DMS153 (cell line): ENCODE measurements at regions not wholly inside any gene's neighbourhood (a gene's known extent, or its start where the extent isn't known, plus 50 kb on each side); places are given as distances from the start of the nearest gene placed in this dataset.

Source experiments
- DNase-seq: peaks from one replicate; lab custom pipeline; 2025; lab: John Stamatoyannopoulos, UW

DNA sequence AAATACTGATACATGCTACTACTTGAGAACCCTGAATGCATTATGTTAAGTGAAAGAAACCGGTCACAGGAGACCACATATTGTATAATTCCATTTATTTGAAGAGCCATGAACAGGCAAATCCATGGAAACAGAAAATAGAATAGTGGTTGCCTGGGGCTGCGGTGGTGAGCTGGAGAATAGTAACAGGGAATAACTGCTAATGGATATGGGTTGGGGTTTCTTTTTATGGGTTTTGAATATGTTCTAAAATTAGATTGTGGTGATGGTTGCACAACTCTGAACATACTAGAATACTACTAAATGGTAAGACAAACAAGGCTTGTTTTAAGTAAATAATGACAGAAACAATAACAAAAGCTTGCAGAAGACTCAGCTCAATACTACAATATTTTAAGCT, 293.0 kb downstream of the BTG1 start:
- peak; percentile 48 for DNase-seq

DNA sequence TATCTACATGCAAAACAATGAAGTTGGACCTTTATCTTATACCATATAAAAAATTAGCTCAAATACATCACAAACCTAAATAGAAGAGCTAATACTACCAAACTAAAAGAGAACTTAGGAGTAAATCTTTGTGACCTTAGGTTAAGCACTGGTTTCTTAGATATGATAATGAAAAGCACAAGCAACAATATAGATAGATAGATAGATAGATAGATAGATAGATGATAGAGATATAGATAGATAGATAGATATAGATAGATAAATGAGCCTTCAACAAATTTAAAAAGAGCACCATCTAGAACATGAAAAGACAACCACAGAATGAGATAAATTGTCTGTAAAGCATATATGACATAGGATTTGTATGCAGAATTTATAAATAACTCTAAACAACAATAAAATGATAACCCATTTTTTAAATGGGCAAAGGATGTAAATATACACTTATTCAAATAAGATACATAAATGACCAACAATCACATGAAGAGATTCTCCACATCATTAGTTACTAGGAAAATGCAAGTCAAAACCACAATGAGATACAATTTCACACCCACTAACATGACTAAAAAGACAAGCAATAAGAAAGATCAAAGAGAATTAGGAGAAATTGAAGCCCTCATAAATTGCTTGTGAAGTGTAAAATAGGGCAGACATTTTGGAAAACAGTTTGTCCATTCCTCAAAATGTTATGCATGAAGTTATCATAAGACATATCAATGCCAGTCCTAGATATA, 293.7 kb downstream of the BTG1 start:
- DNase-seq, result no peak

DNA sequence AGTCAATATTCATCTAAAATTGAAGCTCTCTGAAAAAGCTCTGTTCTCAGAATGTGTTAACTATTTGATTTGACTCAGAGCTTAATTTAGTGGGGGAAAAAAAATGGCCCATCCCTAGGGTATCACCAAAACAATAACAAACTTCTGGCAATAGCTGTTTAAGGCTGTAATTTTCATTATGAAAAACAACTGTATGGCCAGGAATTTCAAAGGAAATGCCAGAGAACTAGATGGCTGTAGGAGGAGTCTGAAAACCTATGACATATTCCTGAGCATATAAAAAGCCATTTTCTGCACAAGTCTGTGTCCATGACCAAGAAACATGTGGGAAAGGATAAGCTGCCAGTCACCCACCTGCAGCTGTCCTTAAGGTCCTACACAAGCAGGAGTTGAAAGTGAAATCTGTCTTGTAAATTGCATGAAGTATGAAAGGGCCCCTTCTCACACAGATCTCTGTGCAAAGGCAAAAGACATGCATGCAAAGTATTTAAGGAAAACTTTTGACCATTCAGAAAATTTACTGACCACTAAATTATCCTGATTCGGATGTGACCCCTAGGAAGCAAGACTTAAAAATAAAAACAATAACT, 299.1 kb downstream of the BTG1 start:
- no peak for DNase-seq

DNA sequence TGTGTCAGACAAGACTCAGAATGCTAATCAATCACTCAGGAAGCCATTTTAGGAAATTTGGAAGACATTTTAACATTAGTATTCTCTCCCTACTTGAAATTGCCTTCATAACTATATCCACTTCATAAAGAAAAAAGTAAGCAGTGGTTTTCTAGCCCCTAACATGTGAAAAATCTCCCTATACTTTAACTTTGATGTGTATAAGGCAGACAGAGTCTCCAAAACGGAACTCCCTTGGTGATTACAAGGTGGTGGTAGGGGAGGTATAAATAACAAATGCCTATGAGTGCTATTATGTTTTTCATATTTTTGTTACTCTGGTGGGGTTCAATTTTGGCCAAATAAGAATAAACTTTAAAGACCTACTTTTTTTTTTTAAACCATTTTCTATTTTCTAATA, 300.3 kb downstream of the BTG1 start:
- DNase-seq, result no peak

DNA sequence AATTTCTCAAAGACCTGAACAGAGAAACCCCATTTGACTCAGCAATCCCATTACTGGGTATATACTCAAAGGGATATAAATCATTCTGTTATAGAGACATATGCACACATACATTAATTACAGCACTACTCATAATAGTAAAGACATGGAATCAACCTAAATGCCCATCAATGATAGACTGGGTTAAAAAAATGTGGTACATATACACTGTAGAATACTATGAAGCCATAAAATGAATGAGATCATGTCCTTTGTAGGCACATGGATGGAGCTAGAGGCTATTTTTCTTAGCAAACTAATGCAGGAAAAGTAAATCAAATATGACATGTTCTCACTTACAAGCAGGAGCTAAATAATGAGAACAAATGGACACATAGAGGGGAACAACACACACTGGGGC, 303.8 kb downstream of the BTG1 start:
- DNase-seq, result no peak

DNA sequence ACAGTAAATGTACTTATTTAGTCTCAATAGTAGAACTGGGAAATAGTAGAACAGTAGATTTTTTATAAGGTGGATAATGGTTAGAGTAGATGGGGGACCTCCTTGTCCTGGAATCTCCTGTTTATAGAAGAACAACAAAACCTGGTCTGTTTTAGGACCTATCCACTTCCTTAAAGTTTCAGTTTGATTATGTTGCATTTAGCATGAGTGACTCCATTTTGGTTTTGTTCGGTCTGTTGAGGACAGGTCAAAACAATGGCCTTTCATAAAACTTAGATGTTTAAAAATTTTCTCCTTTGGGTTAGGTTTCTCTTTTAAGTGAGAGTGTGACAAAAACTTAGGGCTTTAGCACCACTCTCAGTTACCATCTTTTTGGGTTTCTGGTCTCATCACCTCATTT, 308.9 kb downstream of the BTG1 start:
- DNase-seq, result no peak

DNA sequence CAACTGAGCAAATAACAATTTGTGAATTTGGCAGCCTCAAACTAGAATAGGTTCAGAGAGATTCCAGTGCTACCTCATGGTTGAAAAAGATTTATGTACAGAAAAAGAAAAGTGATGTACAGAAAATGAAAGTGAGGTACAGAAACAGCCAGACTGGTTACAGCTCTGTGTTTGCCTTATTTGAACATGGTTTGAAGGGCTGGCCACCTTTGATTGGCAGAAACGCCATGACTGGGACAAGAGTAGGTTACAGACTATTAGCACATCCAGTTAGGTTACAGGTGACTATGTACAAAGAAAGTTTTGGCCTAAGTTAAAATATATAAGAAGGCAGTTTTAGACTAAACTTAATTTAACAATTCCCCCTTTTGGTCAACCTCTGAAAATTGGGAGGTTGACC, 309.4 kb downstream of the BTG1 start:
- no peak for DNase-seq

DNA sequence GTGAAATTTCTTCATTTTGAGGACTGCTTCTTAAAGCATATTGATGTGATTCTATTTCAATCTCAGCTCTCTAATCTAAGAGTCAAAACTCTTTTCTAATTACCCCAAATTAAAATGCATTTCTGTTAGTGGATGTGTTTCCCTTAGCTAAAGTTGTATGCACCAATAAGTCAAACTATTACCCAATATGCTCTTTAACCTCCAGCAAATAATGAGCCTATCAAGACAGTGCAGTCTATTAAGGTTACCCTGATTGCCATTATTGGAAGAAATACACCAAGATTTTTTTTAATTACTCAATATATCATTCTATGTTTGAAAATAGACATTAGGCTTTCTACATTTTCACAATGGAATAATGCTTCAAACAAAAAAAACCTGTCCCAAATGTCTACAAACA, 310.0 kb downstream of the BTG1 start:
- no peak for DNase-seq

DNA sequence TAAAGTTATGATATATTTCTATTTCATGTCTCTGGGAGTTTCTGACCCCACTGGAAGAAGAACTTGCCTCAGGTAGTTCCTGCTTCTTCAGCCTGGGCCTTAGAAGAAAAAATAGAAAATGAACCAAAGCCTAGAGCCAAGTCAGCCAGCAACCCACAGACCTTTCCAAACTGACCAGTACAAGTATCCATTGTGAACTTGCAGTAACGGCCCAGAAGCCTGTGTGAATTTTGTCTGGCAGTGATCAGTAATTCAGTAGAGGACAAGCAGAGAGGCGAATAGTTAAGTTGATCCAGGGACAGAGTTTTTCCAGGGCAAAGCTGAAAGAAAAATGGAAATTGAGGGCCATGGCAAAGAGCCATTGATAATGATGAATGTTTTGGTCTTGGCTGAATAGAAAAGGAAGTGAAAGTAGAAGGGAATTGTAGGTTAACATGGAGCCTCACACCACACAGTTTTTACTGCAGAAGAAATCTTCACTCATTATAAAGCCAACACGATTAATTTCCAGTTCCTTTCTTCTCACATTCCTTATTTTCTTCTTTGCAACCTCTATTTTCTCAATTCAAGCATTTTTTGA, 311.8 kb downstream of the BTG1 start:
- no peak for DNase-seq

DNA sequence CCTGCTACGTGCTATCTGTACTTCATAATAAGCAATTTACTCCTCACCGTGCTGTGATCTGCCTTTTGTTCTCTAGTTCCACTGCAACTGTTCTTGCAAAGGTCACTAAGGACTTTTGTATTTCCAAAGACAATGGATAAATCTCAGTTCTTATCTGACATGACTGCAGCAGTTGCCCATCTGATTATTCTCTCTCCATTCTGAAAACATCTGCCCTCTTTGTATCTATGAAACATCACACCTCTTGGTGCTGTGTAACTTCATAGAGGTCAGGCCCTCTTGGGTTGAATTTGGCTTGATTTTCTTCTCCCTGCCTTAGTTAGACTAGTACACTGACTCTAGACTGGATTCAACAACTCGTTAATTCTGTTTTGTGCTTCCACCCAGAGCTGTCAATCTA, 319.6 kb downstream of the BTG1 start:
- DNase-seq, result no peak

DNA sequence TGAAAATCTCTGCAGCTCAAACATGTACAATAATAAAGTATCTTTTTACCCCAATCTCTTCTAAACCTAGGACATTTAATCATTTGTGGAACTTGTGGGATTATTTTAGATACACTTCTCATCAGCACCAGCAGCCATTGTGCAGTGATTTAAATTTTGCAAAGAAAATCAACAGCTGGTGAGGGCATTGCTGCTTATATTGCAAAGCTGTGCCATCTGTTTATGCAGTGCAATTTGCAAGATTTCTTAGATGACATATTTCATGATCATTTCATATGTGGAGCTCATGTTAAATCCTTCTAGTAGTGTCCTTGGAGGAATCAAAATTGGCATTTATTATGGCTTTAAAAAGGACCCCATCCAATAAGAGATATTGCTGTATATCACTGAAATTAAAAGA, 320.7 kb downstream of the BTG1 start:
- no peak for DNase-seq

DNA sequence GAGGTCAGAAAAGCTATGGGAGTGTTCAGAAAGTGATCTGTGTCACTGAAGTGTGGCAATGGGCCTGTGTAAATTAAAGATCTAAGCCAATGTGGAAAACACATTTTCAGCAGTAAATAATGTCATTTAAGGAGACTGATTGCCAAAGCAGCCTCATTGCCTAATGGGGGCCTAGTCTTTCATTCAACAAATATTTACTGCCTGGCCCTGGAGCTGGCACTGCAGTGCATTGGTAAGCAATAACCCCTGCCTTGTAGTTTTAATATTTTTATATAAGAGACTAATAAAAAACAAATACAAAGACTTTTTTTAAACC, 326.6 kb downstream of the BTG1 start:
- peak; percentile 62 for DNase-seq

DNA sequence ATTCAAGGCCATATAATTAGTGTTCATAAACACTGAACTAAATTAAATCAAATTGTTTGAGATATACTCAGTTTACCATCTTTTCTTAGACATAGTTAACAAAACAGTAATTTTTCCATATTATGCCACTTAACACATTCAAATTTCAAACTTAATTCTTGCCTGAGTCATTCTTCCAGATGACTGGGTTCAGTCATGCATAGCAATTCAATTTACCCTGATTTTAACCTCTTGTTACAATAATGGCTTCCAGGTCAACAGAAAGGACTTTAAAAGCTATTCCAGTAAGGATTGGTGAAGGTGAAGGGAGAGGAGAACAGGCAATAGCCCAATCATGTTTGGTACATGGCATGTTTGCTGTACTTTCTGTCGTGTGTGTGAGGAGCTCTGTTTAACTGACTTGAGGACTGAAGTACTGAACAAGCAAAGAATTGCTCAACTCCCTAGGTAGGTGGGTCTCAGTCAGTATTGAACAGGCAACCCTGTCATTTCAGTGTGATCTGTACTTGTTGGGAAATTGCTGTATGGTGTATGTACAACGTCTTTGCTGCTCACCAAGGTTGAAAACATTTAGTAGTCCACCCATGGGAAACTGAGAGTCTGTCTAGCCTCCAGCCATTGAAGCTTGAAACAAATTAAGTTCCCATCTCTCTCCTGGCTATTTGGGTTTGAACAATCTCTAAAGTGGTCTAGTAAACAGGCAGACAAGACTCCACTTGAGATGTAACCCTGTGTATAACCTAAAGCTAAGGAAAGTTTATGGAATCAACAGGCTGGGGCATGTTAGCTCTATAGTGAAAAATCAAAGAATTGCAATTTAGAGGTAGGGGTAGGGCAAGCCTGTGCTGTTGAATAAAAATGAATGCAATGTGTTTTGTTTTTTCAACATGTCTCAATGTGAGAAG, 327.2 kb downstream of the BTG1 start:
- peak; percentile 62 for DNase-seq

DNA sequence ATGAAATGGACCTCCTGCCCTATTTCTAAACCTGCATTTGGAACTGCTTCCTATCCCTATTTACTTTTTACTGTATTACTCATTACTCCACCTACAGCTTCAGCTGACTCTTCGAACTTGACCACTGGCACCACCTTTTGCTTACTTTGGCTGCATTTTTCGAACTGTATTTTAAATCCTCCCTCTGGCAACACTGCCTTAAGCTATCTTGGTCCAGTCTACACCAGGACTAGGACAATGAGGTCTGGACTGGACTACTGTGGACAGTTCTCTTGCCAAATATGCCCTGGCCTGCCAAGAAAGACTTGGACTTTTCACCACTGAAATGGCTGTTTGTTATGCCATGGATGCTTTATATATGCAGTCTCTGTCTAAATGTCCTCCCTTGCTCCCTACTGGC, 328.1 kb downstream of the BTG1 start:
- DNase-seq, result no peak

DNA sequence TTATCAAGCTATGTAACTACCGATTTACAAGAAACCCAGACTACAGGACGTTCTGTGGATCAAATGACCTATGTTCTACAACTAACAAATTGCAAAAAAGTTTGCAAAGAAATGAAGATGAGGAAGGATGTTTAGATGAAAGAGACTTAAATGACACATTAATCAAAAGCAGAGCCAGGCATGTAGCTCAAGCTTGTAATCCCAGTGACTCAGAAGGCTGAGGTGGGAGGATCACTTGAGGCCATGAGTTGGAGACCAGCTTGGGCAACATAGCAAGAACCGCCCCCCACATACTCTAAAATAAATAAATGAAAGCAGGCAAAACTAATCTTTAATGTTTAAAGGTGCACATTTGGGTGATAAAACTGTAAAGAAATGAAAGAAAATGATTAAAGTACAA, 331.9 kb downstream of the BTG1 start:
- DNase-seq, result no peak

DNA sequence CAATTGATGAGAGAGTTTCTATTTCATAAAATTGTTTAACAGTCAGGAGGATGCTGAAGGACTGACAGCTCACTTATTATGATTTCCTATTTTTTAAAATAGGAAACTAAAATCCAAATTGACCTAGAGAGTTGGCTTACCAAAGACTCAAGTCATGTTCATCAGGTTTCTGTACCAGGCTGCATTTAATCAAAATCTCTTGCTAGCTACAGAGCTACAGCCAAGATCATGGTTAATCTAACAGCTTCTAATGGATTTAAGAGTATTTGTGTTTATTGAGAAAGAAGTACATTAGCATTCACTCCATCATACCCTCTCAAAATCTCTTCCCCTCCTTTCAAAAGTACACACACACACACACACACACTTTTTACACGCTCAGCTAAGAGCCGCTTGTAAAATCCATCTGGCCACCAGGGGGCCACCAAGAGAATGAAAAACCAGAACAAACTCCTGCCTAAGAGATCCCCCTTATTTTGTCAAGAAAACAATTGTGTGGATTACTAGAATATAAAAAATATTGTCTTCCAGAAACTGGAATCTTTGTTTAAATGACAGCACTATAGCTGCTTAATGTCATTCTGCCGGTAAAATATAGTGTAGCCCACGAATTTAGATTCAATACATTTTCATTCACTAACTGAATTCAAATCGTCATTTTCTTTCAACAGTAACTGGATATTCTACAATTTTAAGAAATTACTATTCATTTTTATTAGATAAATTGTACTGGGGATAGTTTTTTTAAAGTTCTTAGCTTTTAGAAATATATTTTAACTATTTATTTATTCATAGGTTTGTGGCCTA, 334.0 kb downstream of the BTG1 start:
- DNase-seq, result no peak

DNA sequence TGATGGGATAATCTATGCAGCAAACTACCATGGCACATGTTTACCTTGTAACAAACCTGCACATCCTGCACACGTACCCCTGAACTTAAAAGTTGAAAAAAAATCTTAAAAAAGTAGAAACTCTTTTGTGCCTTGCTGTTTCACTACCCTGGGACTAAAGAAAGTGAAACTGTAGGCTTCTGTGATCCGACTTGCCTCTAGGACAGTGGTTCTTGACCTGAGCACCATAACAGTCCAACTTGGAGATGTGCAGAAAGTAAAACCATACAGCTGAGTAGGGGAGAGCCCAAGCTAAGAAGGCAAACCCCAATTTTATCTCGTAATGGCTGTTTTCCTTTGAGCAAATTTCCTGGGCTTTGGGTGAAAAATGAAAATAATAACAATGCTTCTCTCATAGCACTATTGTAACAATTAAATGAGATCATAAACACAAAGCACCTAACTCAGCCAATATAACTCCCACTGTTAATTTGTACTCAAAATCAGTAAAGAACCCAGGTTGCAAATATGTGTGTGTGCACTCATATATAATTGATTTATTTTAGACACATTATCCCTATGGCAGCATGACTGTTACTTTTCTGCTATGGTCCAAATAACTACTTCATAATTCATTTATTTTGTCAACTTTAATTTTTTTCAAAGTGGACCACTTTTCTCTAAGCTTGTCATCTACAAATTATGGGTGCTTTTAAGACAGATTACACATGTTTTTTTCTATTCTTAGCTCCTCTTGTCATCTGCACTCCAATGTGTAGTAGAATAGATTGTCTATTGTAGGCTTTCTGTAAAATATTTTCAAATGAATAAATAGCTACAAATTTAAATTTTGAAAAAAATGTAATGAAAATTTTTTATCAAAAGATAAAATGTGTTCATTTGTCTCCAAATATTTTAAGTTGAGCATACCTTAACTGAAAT, 334.9 kb downstream of the BTG1 start:
- DNase-seq, result no peak

DNA sequence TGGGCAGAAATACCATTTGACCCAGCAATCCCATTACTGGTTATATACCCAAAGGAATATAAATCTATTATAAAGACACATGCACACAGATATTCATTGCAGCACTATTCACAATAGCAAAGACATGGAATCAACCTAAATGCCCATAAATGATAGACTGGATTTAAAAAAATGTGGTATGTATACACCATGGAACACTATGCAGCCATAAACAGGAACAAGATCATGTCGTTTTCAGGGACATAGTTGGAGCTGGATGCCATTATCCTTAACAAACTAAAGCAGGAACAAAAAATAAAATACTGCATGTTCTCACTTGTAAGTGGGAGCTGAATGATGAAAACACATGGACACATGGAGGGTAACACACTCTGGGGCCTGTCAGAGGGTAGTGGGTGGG, 335.6 kb downstream of the BTG1 start:
- no peak for DNase-seq

DNA sequence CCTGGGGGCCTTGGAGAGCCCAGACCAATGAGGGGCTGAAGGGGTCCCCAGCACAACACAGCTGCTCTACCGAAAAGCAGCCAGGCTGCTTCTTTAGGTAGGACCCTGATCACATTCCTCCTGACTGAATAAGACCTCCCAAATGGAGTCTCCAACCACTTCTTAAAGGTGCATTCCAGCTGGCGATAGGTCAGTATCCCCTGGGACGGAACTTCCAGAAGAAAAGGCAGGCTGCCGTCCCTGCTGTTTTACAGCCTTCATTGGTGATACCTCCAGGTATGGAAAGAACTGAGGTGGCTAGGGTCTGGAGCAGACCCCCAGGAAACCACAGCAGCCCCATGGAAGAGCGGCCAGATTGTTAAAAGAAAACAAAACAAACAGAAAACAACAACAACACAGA, 340.6 kb downstream of the BTG1 start:
- no peak for DNase-seq

DNA sequence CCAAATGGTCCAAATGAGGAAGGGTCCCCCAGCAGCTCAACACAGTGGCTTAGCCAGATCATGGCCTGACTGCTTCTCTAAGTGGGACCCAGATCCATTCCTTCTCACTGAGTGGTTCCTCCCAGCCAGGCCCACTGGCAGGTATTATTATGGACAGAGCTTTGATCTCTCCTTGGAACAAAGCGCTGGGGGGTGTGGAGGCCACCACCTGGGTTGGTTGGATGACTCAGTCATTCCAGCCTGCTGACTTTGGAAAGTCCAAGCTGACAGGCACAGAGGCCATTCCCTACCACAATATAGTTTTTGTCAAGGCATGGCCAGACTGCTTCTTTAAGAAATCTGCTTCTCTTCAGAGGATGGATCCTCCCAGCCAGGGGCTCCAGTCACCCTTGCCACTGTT, 341.1 kb downstream of the BTG1 start:
- DNase-seq, result no peak

DNA sequence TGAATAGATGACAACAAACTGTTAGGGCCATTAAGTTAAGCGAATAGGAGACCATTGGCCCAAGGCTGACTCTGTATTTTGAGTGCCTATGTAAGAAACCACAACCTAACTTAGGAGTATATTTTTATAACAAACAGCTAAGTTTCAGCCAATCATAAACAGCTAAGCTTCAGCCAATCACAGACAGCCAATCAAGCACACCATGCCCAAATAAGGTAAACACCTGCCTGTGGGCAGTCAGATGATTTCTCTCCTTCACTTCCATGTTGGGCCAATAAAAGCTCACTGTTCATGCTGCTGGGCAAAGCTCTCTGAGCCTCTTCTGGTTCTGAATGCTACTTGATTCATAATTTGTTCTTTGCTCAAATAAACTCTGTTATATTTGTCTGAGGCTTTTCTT, 344.6 kb downstream of the BTG1 start:
- no peak for DNase-seq
